Astrocyte (in vitro differentiated cells and primary cell): ENCODE measurements at regions not wholly inside any gene's neighbourhood (a gene's known extent, or its start where the extent isn't known, plus 50 kb on each side); places are given as distances from the start of the nearest gene placed in this dataset.

Experiments used
- EZH2 ChIP-seq: IDR thresholded peaks from 2 replicates; pipeline ENCODE4 v1.6.1; 2012; ENCODE audit warnings: mild to moderate bottlenecking, low read length, inconsistent platforms; ENCODE audit not compliant: insufficient read depth
- TF ChIP-seq, protein P1 (sequence below): IDR thresholded peaks from 2 replicates; pipeline ENCODE4 v1.5.1; 2011; ENCODE audit warnings: low read depth, mild to moderate bottlenecking, inconsistent platforms, low read length, moderate library complexity; ENCODE audit not compliant: insufficient read depth

- TF ChIP-seq, protein P1, sequence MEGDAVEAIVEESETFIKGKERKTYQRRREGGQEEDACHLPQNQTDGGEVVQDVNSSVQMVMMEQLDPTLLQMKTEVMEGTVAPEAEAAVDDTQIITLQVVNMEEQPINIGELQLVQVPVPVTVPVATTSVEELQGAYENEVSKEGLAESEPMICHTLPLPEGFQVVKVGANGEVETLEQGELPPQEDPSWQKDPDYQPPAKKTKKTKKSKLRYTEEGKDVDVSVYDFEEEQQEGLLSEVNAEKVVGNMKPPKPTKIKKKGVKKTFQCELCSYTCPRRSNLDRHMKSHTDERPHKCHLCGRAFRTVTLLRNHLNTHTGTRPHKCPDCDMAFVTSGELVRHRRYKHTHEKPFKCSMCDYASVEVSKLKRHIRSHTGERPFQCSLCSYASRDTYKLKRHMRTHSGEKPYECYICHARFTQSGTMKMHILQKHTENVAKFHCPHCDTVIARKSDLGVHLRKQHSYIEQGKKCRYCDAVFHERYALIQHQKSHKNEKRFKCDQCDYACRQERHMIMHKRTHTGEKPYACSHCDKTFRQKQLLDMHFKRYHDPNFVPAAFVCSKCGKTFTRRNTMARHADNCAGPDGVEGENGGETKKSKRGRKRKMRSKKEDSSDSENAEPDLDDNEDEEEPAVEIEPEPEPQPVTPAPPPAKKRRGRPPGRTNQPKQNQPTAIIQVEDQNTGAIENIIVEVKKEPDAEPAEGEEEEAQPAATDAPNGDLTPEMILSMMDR = no peak
- no peak for TF ChIP-seq EZH2
Observed at GRCh38 chr10:125550362-125550761, 132.6 kb downstream of the TEX36 start.
